ENCODE measurements at regions not wholly inside any gene's neighbourhood (a gene's known extent, or its start where the extent isn't known, plus 50 kb on each side); places are given as distances from the start of the nearest gene placed in this dataset.

DNA sequence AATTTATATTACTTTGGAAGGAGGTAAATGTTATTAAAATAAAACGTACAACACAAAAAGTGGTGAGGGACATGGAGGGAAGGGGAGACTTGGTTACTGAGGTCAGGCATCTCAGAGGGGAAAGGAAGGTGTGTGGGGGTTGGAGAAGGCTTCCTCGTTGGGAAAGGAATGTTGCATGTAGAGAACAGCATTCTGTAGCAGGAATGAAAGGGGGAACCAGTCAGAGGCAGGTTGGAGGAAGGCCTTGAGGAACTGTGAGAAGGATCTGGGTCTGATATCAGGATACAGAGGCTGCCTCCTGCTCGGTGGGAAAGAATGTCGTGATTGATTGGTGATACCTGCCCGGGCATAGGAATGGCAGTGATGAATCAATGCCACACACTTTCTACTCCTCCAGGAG lies 103.3 kb upstream of the ZFHX3 start (continued):
- TF ChIP-seq, protein P1, sequence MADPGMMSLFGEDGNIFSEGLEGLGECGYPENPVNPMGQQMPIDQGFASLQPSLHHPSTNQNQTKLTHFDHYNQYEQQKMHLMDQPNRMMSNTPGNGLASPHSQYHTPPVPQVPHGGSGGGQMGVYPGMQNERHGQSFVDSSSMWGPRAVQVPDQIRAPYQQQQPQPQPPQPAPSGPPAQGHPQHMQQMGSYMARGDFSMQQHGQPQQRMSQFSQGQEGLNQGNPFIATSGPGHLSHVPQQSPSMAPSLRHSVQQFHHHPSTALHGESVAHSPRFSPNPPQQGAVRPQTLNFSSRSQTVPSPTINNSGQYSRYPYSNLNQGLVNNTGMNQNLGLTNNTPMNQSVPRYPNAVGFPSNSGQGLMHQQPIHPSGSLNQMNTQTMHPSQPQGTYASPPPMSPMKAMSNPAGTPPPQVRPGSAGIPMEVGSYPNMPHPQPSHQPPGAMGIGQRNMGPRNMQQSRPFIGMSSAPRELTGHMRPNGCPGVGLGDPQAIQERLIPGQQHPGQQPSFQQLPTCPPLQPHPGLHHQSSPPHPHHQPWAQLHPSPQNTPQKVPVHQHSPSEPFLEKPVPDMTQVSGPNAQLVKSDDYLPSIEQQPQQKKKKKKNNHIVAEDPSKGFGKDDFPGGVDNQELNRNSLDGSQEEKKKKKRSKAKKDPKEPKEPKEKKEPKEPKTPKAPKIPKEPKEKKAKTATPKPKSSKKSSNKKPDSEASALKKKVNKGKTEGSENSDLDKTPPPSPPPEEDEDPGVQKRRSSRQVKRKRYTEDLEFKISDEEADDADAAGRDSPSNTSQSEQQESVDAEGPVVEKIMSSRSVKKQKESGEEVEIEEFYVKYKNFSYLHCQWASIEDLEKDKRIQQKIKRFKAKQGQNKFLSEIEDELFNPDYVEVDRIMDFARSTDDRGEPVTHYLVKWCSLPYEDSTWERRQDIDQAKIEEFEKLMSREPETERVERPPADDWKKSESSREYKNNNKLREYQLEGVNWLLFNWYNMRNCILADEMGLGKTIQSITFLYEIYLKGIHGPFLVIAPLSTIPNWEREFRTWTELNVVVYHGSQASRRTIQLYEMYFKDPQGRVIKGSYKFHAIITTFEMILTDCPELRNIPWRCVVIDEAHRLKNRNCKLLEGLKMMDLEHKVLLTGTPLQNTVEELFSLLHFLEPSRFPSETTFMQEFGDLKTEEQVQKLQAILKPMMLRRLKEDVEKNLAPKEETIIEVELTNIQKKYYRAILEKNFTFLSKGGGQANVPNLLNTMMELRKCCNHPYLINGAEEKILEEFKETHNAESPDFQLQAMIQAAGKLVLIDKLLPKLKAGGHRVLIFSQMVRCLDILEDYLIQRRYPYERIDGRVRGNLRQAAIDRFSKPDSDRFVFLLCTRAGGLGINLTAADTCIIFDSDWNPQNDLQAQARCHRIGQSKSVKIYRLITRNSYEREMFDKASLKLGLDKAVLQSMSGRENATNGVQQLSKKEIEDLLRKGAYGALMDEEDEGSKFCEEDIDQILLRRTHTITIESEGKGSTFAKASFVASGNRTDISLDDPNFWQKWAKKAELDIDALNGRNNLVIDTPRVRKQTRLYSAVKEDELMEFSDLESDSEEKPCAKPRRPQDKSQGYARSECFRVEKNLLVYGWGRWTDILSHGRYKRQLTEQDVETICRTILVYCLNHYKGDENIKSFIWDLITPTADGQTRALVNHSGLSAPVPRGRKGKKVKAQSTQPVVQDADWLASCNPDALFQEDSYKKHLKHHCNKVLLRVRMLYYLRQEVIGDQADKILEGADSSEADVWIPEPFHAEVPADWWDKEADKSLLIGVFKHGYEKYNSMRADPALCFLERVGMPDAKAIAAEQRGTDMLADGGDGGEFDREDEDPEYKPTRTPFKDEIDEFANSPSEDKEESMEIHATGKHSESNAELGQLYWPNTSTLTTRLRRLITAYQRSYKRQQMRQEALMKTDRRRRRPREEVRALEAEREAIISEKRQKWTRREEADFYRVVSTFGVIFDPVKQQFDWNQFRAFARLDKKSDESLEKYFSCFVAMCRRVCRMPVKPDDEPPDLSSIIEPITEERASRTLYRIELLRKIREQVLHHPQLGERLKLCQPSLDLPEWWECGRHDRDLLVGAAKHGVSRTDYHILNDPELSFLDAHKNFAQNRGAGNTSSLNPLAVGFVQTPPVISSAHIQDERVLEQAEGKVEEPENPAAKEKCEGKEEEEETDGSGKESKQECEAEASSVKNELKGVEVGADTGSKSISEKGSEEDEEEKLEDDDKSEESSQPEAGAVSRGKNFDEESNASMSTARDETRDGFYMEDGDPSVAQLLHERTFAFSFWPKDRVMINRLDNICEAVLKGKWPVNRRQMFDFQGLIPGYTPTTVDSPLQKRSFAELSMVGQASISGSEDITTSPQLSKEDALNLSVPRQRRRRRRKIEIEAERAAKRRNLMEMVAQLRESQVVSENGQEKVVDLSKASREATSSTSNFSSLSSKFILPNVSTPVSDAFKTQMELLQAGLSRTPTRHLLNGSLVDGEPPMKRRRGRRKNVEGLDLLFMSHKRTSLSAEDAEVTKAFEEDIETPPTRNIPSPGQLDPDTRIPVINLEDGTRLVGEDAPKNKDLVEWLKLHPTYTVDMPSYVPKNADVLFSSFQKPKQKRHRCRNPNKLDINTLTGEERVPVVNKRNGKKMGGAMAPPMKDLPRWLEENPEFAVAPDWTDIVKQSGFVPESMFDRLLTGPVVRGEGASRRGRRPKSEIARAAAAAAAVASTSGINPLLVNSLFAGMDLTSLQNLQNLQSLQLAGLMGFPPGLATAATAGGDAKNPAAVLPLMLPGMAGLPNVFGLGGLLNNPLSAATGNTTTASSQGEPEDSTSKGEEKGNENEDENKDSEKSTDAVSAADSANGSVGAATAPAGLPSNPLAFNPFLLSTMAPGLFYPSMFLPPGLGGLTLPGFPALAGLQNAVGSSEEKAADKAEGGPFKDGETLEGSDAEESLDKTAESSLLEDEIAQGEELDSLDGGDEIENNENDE (IDR thresholded peaks at IDR 0.05; ENCODE audit: insufficient replicate concordance, low read length) = no peak
- TF ChIP-seq CREB1 (IDR thresholded peaks at IDR 0.05) (no peak), RBBP5 (IDR thresholded peaks at IDR 0.05; ENCODE audit: borderline replicate concordance, low read depth, low read length) (no peak)

Measured in H1 (cell line).